Hypothalamus (tissue), 51 donors: ENCODE measurements at regions not wholly inside any gene's neighbourhood (a gene's known extent, or its start where the extent isn't known, plus 50 kb on each side); places are given as distances from the start of the nearest gene placed in this dataset.
"Not testable (repeated sequence)": the region's sequence is repeated elsewhere in the genome, so short reads cannot be mapped to it uniquely, and the experiment has no call there.

Experiments used
- DNase-seq, 51 donors: peaks; one replicate each; lab custom pipeline; 2025; lab: John Stamatoyannopoulos, UW

- peak in 5 of 51 donors; percentile 1 to 19 (median 3) for DNase-seq
Measured at GRCh38 chr6:121593011-121593641, 157.7 kb downstream of the GJA1 start.

- DNase-seq = no peak
Measured at GRCh38 chr6:121594053-121594452, 158.6 kb downstream of the GJA1 start.

GRCh38 chr6:121595646-121596045 lies 160.2 kb downstream of the GJA1 start:
- no peak for DNase-seq

GRCh38 chr6:121596441-121596840 lies 161.0 kb downstream of the GJA1 start:
- DNase-seq = no peak

GRCh38 chr6:121597654-121598053 lies 162.2 kb downstream of the GJA1 start:
- DNase-seq = no peak

GRCh38 chr6:121599331-121599730 lies 163.9 kb downstream of the GJA1 start:
- not testable (repeated sequence) for DNase-seq

GRCh38 chr6:121600389-121601168 lies 165.1 kb downstream of the GJA1 start:
- DNase-seq = no peak

GRCh38 chr6:121603486-121603885 lies 168.0 kb downstream of the GJA1 start:
- DNase-seq = no peak

GRCh38 chr6:121607721-121608120 lies 172.3 kb downstream of the GJA1 start:
- DNase-seq = no peak

GRCh38 chr6:121608270-121608669 lies 172.8 kb downstream of the GJA1 start:
- DNase-seq = no peak

- no peak for DNase-seq
Measured at GRCh38 chr6:121609281-121609680, 173.8 kb downstream of the GJA1 start.

- DNase-seq = no peak
Measured at GRCh38 chr6:121612927-121613326, 177.5 kb downstream of the GJA1 start.

- DNase-seq = no peak
Measured at GRCh38 chr6:121614115-121614514, 178.7 kb downstream of the GJA1 start.

- DNase-seq = no peak
Measured at GRCh38 chr6:121615493-121615892, 180.0 kb downstream of the GJA1 start.

GRCh38 chr6:121616406-121616805 lies 181.0 kb downstream of the GJA1 start:
- no peak for DNase-seq

- DNase-seq = no peak
Measured at GRCh38 chr6:121617388-121617787, 181.9 kb downstream of the GJA1 start.

GRCh38 chr6:121619013-121619412 lies 183.6 kb downstream of the GJA1 start:
- no peak for DNase-seq

- no peak for DNase-seq
Measured at GRCh38 chr6:121619987-121620740, 184.7 kb downstream of the GJA1 start.

- no peak for DNase-seq
Measured at GRCh38 chr6:121627761-121628160, 192.3 kb downstream of the GJA1 start.

- DNase-seq = no peak
Measured at GRCh38 chr6:121630716-121631115, 195.3 kb downstream of the GJA1 start.

- DNase-seq = not testable (repeated sequence)
Measured at GRCh38 chr6:121631752-121632151, 196.3 kb downstream of the GJA1 start.

- DNase-seq = no peak
Measured at GRCh38 chr6:121633309-121633708, 197.9 kb downstream of the GJA1 start.
